CD8-positive, alpha-beta memory T cell (primary cell): ENCODE measurements at regions not wholly inside any gene's neighbourhood (a gene's known extent, or its start where the extent isn't known, plus 50 kb on each side); places are given as distances from the start of the nearest gene placed in this dataset.

ENCODE experiments used
- CTCF ChIA-PET: fragments of 350-600 bp; sonication (Branson Sonifier 250); formaldehyde crosslinking; loops from one replicate; lab custom pipeline; 2021; ENCODE audit warnings: antibody characterized with exemption; lab: Charles Lee
- POLR2A ChIA-PET: fragments of 350-600 bp; sonication (Branson Sonifier 250); formaldehyde crosslinking; loops from one replicate; lab custom pipeline; 2021; ENCODE audit warnings: antibody characterized with exemption; lab: Charles Lee
- DNase-seq, 5 donors: peaks; one replicate each; pipeline versions ENCODE4 v3.0.0 to v3.0.0-alpha.2; 2020 to 2022; ENCODE audit warnings: mixed read lengths in 1 of 5
- H3K27ac ChIP-seq: one replicate; pipeline ENCODE4 v1.7.0; 2013; ENCODE audit warnings: low read depth, mild to moderate bottlenecking, low read length, moderate library complexity
- H3K27me3 ChIP-seq: 2 replicates; pipeline ENCODE4 v1.7.0; 2013; ENCODE audit warnings: low read length, mild to moderate bottlenecking; ENCODE audit not compliant: insufficient read depth, poor library complexity, severe bottlenecking
- H3K36me3 ChIP-seq: 2 replicates; pipeline ENCODE4 v1.7.0; 2013; ENCODE audit warnings: mild to moderate bottlenecking, low read length, moderate library complexity; ENCODE audit not compliant: insufficient read depth
- H3K4me1 ChIP-seq: 2 replicates; pipeline ENCODE4 v1.7.0; 2013; ENCODE audit warnings: mild to moderate bottlenecking, low read length, moderate library complexity; ENCODE audit not compliant: insufficient read depth
- H3K4me3 ChIP-seq: 2 replicates; pipeline ENCODE4 v1.7.0; 2013; ENCODE audit warnings: mild to moderate bottlenecking, low read length
- H3K9me3 ChIP-seq: 2 replicates; pipeline ENCODE4 v1.7.0; 2013; ENCODE audit warnings: mild to moderate bottlenecking, low read length
- H3K27ac Mint-ChIP-seq, 8 donors: one replicate each; pipeline ENCODE4 v1.8.0; 2020 to 2021; ENCODE audit warnings: mixed read lengths in 8 of 8, mild to moderate bottlenecking in 6 of 8, inconsistent platforms in 3 of 8, moderate library complexity in 3 of 8
- H3K27me3 Mint-ChIP-seq, 2 donors: one replicate each; pipeline ENCODE4 v1.8.0; 2020 to 2021; ENCODE audit warnings: mixed read lengths in 2 of 2, mild to moderate bottlenecking in 1 of 2, moderate library complexity in 1 of 2
- H3K36me3 Mint-ChIP-seq, 3 donors: one replicate each; pipeline ENCODE4 v1.8.0; 2020 to 2021; ENCODE audit warnings: mixed read lengths in 3 of 3, inconsistent platforms in 1 of 3, mild to moderate bottlenecking in 1 of 3
- H3K4me1 Mint-ChIP-seq, 3 donors: one replicate each; pipeline ENCODE4 v1.8.0; 2020 to 2021; ENCODE audit warnings: mixed read lengths in 3 of 3, inconsistent platforms in 1 of 3, mild to moderate bottlenecking in 1 of 3
- H3K4me3 Mint-ChIP-seq, 7 donors: one replicate each; pipeline ENCODE4 v1.8.0; 2020 to 2021; ENCODE audit warnings: mixed read lengths in 7 of 7, mild to moderate bottlenecking in 6 of 7, moderate library complexity in 4 of 7, inconsistent platforms in 2 of 7
- H3K9me3 Mint-ChIP-seq, 5 donors: one replicate each; pipeline ENCODE4 v1.8.0; 2020 to 2022; ENCODE audit warnings: mixed read lengths in 5 of 5, mild to moderate bottlenecking in 3 of 5, moderate library complexity in 2 of 5, inconsistent platforms in 1 of 5

GRCh38 chr1:168795681-168796080 is 66.7 kb upstream of the DPT start:
- ChIA-PET CTCF (no interaction called here), POLR2A (no interaction called here)
- DNase-seq, result no peak
- no peaks in the 10 kb centered on the region for H3K4me1 Mint-ChIP-seq
- H3K27me3 Mint-ChIP-seq, result peaks cover 15 to 24% of the 10 kb centered on the region in 2 donors
- H3K9me3 Mint-ChIP-seq, result no peaks in the 10 kb centered on the region
- no peaks in the 10 kb centered on the region for H3K36me3 ChIP-seq
- no peaks in the 10 kb centered on the region for H3K27me3 ChIP-seq
- H3K27ac Mint-ChIP-seq, result no peak overlapping the region
- no peaks in the 10 kb centered on the region for H3K36me3 Mint-ChIP-seq
- no peaks in the 10 kb centered on the region for H3K9me3 ChIP-seq
- no peak overlapping the region for H3K27ac ChIP-seq
- no peak overlapping the region for H3K4me3 Mint-ChIP-seq
- no peaks in the 10 kb centered on the region for H3K4me1 ChIP-seq
- H3K4me3 ChIP-seq, result no peak overlapping the region

GRCh38 chr1:168799927-168800605 is 71.1 kb upstream of the DPT start:
- Mint-ChIP-seq H3K9me3 (no peaks in the 10 kb centered on the region), H3K27me3 (peaks cover 4 to 8% of the 10 kb centered on the region in 2 donors), H3K36me3 (no peaks in the 10 kb centered on the region), H3K4me3 (no peak overlapping the region), H3K4me1 (no peaks in the 10 kb centered on the region), H3K27ac (no peak overlapping the region)
- H3K27me3 ChIP-seq, result no peaks in the 10 kb centered on the region
- H3K4me1 ChIP-seq, result no peaks in the 10 kb centered on the region
- no peaks in the 10 kb centered on the region for H3K9me3 ChIP-seq
- DNase-seq, result no peak
- no peak overlapping the region for H3K27ac ChIP-seq
- H3K36me3 ChIP-seq, result no peaks in the 10 kb centered on the region
- ChIA-PET CTCF (no interaction called here), POLR2A (no interaction called here)
- no peak overlapping the region for H3K4me3 ChIP-seq

GRCh38 chr1:168801032-168801745 is 72.2 kb upstream of the DPT start:
- H3K27ac Mint-ChIP-seq, result no peak overlapping the region
- Histone ChIP-seq H3K27ac (no peak overlapping the region), H3K9me3 (no peaks in the 10 kb centered on the region), H3K27me3 (no peaks in the 10 kb centered on the region), H3K4me1 (no peaks in the 10 kb centered on the region), H3K36me3 (no peaks in the 10 kb centered on the region), H3K4me3 (no peak overlapping the region)
- ChIA-PET POLR2A (no interaction called here), CTCF (no interaction called here)
- peaks cover 4 to 7% of the 10 kb centered on the region in 2 donors for H3K27me3 Mint-ChIP-seq
- H3K36me3 Mint-ChIP-seq, result no peaks in the 10 kb centered on the region
- H3K9me3 Mint-ChIP-seq, result no peaks in the 10 kb centered on the region
- H3K4me1 Mint-ChIP-seq, result no peaks in the 10 kb centered on the region
- H3K4me3 Mint-ChIP-seq, result no peak overlapping the region
- DNase-seq, result no peak

- no peaks in the 10 kb centered on the region for H3K36me3 ChIP-seq
- Mint-ChIP-seq H3K9me3 (no peaks in the 10 kb centered on the region), H3K27ac (no peak overlapping the region), H3K4me3 (no peak overlapping the region), H3K4me1 (no peaks in the 10 kb centered on the region), H3K36me3 (peaks cover 0 to 4% (median 0%) of the 10 kb centered on the region in 3 donors), H3K27me3 (peaks cover 4 to 12% of the 10 kb centered on the region in 2 donors)
- H3K27me3 ChIP-seq, result no peaks in the 10 kb centered on the region
- H3K27ac ChIP-seq, result no peak overlapping the region
- ChIA-PET POLR2A (no interaction called here), CTCF (no interaction called here)
- H3K4me1 ChIP-seq, result no peaks in the 10 kb centered on the region
- H3K4me3 ChIP-seq, result no peak overlapping the region
- no peak for DNase-seq
- H3K9me3 ChIP-seq, result no peaks in the 10 kb centered on the region
Observed at GRCh38 chr1:168803806-168804510, 75.0 kb upstream of the DPT start.

GRCh38 chr1:168806952-168807351 is 77.9 kb upstream of the DPT start:
- H3K27ac Mint-ChIP-seq, result no peak overlapping the region
- no peaks in the 10 kb centered on the region for H3K4me1 Mint-ChIP-seq
- no peaks in the 10 kb centered on the region for H3K9me3 Mint-ChIP-seq
- ChIA-PET CTCF (no interaction called here), POLR2A (no interaction called here)
- no peaks in the 10 kb centered on the region for H3K36me3 ChIP-seq
- H3K27me3 ChIP-seq, result no peaks in the 10 kb centered on the region
- H3K36me3 Mint-ChIP-seq, result peaks cover 0 to 4% (median 0%) of the 10 kb centered on the region in 3 donors
- DNase-seq, result no peak
- H3K27me3 Mint-ChIP-seq, result peaks cover 4 to 15% of the 10 kb centered on the region in 2 donors
- H3K4me3 ChIP-seq, result no peak overlapping the region
- no peaks in the 10 kb centered on the region for H3K9me3 ChIP-seq
- H3K4me1 ChIP-seq, result no peaks in the 10 kb centered on the region
- H3K4me3 Mint-ChIP-seq, result no peak overlapping the region
- H3K27ac ChIP-seq, result no peak overlapping the region

- no peak overlapping the region for H3K27ac ChIP-seq
- H3K27ac Mint-ChIP-seq, result no peak overlapping the region
- no peaks in the 10 kb centered on the region for H3K4me1 ChIP-seq
- CTCF ChIA-PET, result no interaction called here
- POLR2A ChIA-PET, result no interaction called here
- no peaks in the 10 kb centered on the region for H3K27me3 ChIP-seq
- peaks cover 0 to 11% of the 10 kb centered on the region in 2 donors for H3K27me3 Mint-ChIP-seq
- DNase-seq, result no peak
- H3K36me3 ChIP-seq, result no peaks in the 10 kb centered on the region
- H3K4me3 ChIP-seq, result no peak overlapping the region
- H3K9me3 ChIP-seq, result no peaks in the 10 kb centered on the region
- peaks cover 0 to 2% (median 0%) of the 10 kb centered on the region in 5 donors for H3K9me3 Mint-ChIP-seq
- peaks cover 0 to 7% (median 2%) of the 10 kb centered on the region in 3 donors for H3K36me3 Mint-ChIP-seq
- no peak overlapping the region for H3K4me3 Mint-ChIP-seq
- H3K4me1 Mint-ChIP-seq, result no peaks in the 10 kb centered on the region
Observed at GRCh38 chr1:168811176-168811575, 82.2 kb upstream of the DPT start.

GRCh38 chr1:168819668-168820067 is 90.7 kb upstream of the DPT start:
- Mint-ChIP-seq H3K27me3 (no peaks in the 10 kb centered on the region), H3K9me3 (peaks cover 0 to 2% (median 0%) of the 10 kb centered on the region in 5 donors), H3K4me1 (peaks cover 9 to 15% (median 10%) of the 10 kb centered on the region in 3 donors), H3K4me3 (no peak overlapping the region), H3K36me3 (peaks cover 0 to 3% (median 2%) of the 10 kb centered on the region in 3 donors), H3K27ac (no peak overlapping the region)
- POLR2A ChIA-PET, result no interaction called here
- H3K27me3 ChIP-seq, result no peaks in the 10 kb centered on the region
- DNase-seq, result no peak
- no peaks in the 10 kb centered on the region for H3K4me1 ChIP-seq
- H3K36me3 ChIP-seq, result no peaks in the 10 kb centered on the region
- no peak overlapping the region for H3K27ac ChIP-seq
- CTCF ChIA-PET, result no interaction called here
- H3K9me3 ChIP-seq, result no peaks in the 10 kb centered on the region
- H3K4me3 ChIP-seq, result no peak overlapping the region

GRCh38 chr1:168821434-168821833 is 92.4 kb upstream of the DPT start:
- POLR2A ChIA-PET, result no interaction called here
- H3K9me3 Mint-ChIP-seq, result peaks cover 0 to 2% (median 0%) of the 10 kb centered on the region in 5 donors
- H3K27me3 ChIP-seq, result no peaks in the 10 kb centered on the region
- no peak overlapping the region for H3K4me3 Mint-ChIP-seq
- H3K4me1 ChIP-seq, result no peaks in the 10 kb centered on the region
- no peak overlapping the region for H3K4me3 ChIP-seq
- no peaks in the 10 kb centered on the region for H3K36me3 Mint-ChIP-seq
- no peaks in the 10 kb centered on the region for H3K36me3 ChIP-seq
- H3K4me1 Mint-ChIP-seq, result peaks cover 12 to 18% (median 12%) of the 10 kb centered on the region in 3 donors
- no peak overlapping the region for H3K27ac Mint-ChIP-seq
- no peak overlapping the region for H3K27ac ChIP-seq
- H3K27me3 Mint-ChIP-seq, result no peaks in the 10 kb centered on the region
- no peak for DNase-seq
- no peaks in the 10 kb centered on the region for H3K9me3 ChIP-seq
- CTCF ChIA-PET, result no interaction called here
